AG08396 (cell line): ENCODE measurements at regions not wholly inside any gene's neighbourhood (a gene's known extent, or its start where the extent isn't known, plus 50 kb on each side); places are given as distances from the start of the nearest gene placed in this dataset.

Experiments used
- DNase-seq: peaks from one replicate; pipeline ENCODE4 v3.0.0; 2012; ENCODE audit warnings: low spot score, mixed read lengths

- no peak for DNase-seq
Measured at GRCh38 chr10:131487822-131488221, 176.3 kb upstream of the TCERG1L start.

- DNase-seq: no peak
Measured at GRCh38 chr10:131490991-131491594, 179.6 kb upstream of the TCERG1L start.

- no peak for DNase-seq
Measured at GRCh38 chr10:131492211-131492857, 180.8 kb upstream of the TCERG1L start.

GRCh38 chr10:131493432-131493831 lies 181.9 kb upstream of the TCERG1L start:
- DNase-seq: no peak

- DNase-seq: no peak
Measured at GRCh38 chr10:131494451-131494850, 182.9 kb upstream of the TCERG1L start.

- DNase-seq: no peak
Measured at GRCh38 chr10:131495224-131495623, 183.7 kb upstream of the TCERG1L start.

GRCh38 chr10:131495892-131496291 lies 184.4 kb upstream of the TCERG1L start:
- DNase-seq: no peak

GRCh38 chr10:131496351-131497052 lies 185.0 kb upstream of the TCERG1L start:
- DNase-seq: no peak

- DNase-seq: no peak
Measured at GRCh38 chr10:131499566-131499965, 188.0 kb upstream of the TCERG1L start.

GRCh38 chr10:131500181-131500580 lies 188.7 kb upstream of the TCERG1L start:
- DNase-seq: no peak

- no peak for DNase-seq
Measured at GRCh38 chr10:131500892-131501291, 189.4 kb upstream of the TCERG1L start.

- DNase-seq: no peak
Measured at GRCh38 chr10:131503992-131504391, 192.5 kb upstream of the TCERG1L start.

- no peak for DNase-seq
Measured at GRCh38 chr10:131511391-131511790, 199.9 kb upstream of the TCERG1L start.

GRCh38 chr10:131512852-131513251 lies 201.3 kb upstream of the TCERG1L start:
- DNase-seq: no peak

GRCh38 chr10:131513445-131513844 lies 201.9 kb upstream of the TCERG1L start:
- no peak for DNase-seq

GRCh38 chr10:131513901-131514300 lies 202.4 kb upstream of the TCERG1L start:
- DNase-seq: no peak

- no peak for DNase-seq
Measured at GRCh38 chr10:131514454-131514853, 202.9 kb upstream of the TCERG1L start.

GRCh38 chr10:131516285-131516684 lies 204.8 kb upstream of the TCERG1L start:
- no peak for DNase-seq

GRCh38 chr10:131517781-131518180 lies 206.3 kb upstream of the TCERG1L start:
- no peak for DNase-seq

GRCh38 chr10:131519723-131520605 lies 208.4 kb upstream of the TCERG1L start:
- DNase-seq: no peak

GRCh38 chr10:131531265-131532190 lies 220.0 kb upstream of the TCERG1L start:
- no peak for DNase-seq
